MM.1S (cell line): ENCODE measurements at regions not wholly inside any gene's neighbourhood (a gene's known extent, or its start where the extent isn't known, plus 50 kb on each side); places are given as distances from the start of the nearest gene placed in this dataset.
"Not testable (repeated sequence)": the region's sequence is repeated elsewhere in the genome, so short reads cannot be mapped to it uniquely, and the experiment has no call there.

Experiments used
- DNase-seq: peaks from one replicate; pipeline ENCODE4 v3.0.0-alpha.2; 2015
- H2AFZ ChIP-seq: fragments of 300-600 bp; sonication (generic); 2 replicates; pipeline ENCODE4 v1.6.0; 2016; ENCODE audit warnings: antibody characterized with exemption, low read length
- H3F3A ChIP-seq: fragments of 300-600 bp; sonication (generic); 2 replicates; pipeline ENCODE4 v1.6.1; 2016; ENCODE audit warnings: mild to moderate bottlenecking, antibody characterized with exemption, low read length, moderate library complexity, mixed read lengths; ENCODE audit not compliant: insufficient read depth
- H3K27ac ChIP-seq: fragments of 300-600 bp; sonication (generic); 2 replicates; pipeline ENCODE4 v1.5.1; 2016; ENCODE audit warnings: mild to moderate bottlenecking, low read length
- H3K27me3 ChIP-seq: fragments of 300-600 bp; sonication (generic); replicated peaks from 2 replicates; pipeline ENCODE4 v1.6.0; 2016; ENCODE audit warnings: low read length; ENCODE audit not compliant: insufficient read depth
- H3K36me3 ChIP-seq: fragments of 300-600 bp; sonication (generic); replicated peaks from 2 replicates; pipeline ENCODE4 v1.6.1; 2016; ENCODE audit warnings: mild to moderate bottlenecking, low read length, mixed read lengths; ENCODE audit not compliant: insufficient read depth
- H3K4me1 ChIP-seq: fragments of 300-600 bp; sonication (generic); 2 replicates; pipeline ENCODE4 v1.6.1; 2016; ENCODE audit warnings: low read length, mixed read lengths
- H3K4me2 ChIP-seq: fragments of 300-600 bp; sonication (generic); 2 replicates; pipeline ENCODE4 v1.6.0; 2016; ENCODE audit warnings: low read depth, low read length
- H3K4me3 ChIP-seq: fragments of 300-600 bp; sonication (generic); 2 replicates; pipeline ENCODE4 v1.5.1; 2016; ENCODE audit warnings: low read length, mixed read lengths
- H3K79me2 ChIP-seq: fragments of 300-600 bp; sonication (generic); 2 replicates; pipeline ENCODE4 v1.6.1; 2016; ENCODE audit warnings: mixed run types, low read length, mixed read lengths
- H3K9ac ChIP-seq: fragments of 300-600 bp; sonication (generic); 2 replicates; pipeline ENCODE4 v1.6.1; 2016; ENCODE audit warnings: low read length, mixed read lengths
- H3K9me2 ChIP-seq: fragments of 300-600 bp; sonication (generic); replicated peaks from 2 replicates; pipeline ENCODE4 v1.6.1; 2016; ENCODE audit warnings: mild to moderate bottlenecking, low read length, mixed read lengths; ENCODE audit not compliant: insufficient read depth
- H3K9me3 ChIP-seq: fragments of 300-600 bp; sonication (generic); replicated peaks from 2 replicates; pipeline ENCODE4 v1.6.1; 2016; ENCODE audit warnings: mild to moderate bottlenecking, low read length, mixed read lengths; ENCODE audit not compliant: insufficient read depth
- H4K20me1 ChIP-seq: fragments of 300-600 bp; sonication (generic); 2 replicates; pipeline ENCODE4 v1.6.1; 2016; ENCODE audit warnings: mild to moderate bottlenecking, low read length, moderate library complexity, mixed read lengths; ENCODE audit not compliant: insufficient read depth
- EZH2 ChIP-seq: fragments of 300-600 bp; sonication (generic); optimal IDR thresholded peaks from 2 replicates; pipeline ENCODE3; 2017; ENCODE audit warnings: low read depth, mild to moderate bottlenecking, antibody characterized with exemption, low read length, mixed read lengths
- EZH2phosphoT487 ChIP-seq: fragments of 300-600 bp; sonication (generic); IDR thresholded peaks from 2 replicates; pipeline ENCODE4 v1.6.1; 2018; ENCODE audit warnings: antibody characterized with exemption, low read length
- TF ChIP-seq, protein P1 (sequence below): fragments of 300-600 bp; sonication (generic); IDR thresholded peaks from 2 replicates; pipeline ENCODE4 v1.5.1; 2016; ENCODE audit warnings: antibody characterized with exemption, low read length, mixed read lengths

DNA sequence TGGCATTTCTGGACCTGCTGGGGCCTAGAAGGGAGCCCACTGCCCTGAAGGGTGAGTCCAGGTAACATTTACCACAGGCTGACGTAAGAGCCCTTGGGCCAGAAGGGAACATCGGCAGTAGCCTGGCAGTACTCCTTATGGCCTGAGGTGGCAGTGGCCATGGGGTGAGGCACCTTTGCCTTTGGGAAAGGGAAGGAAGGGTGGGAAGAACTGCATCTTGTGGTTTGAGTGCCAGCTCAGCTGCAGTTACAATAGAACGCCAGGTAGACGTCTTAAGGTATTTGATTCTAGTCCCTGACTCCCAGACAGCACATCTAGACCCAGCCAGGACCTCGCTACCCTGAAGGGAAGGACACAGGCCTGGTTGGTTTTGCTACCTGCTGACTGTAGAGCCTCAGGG, 104.9 kb downstream of the SOX14 start:
- H3K27me3 ChIP-seq = no peaks in the 10 kb centered on the region
- no peak overlapping the region for H3K27ac ChIP-seq

DNA sequence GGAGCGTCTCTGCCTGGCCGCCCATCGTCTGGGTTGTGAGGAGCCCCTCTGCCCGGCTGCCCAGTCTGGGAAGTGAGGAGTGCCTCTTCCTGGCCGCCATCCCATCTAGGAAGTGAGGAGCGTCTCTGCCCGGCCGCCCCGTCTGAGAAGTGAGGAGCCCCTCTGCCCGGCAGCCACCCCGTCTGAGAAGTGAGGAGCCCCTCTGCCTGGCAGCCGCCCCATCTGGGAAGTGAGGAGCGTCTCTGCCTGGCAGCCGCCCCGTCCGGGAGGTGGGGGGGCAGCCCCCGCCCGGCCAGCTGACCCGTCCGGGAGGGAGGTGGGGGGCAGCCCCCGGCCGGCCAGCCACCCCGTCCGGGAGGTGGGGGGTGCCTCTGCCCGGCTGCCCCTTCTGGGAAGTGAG, 108.5 kb downstream of the SOX14 start:
- H3K4me1 ChIP-seq, H4K20me1 ChIP-seq, DNase-seq, H3K4me3 ChIP-seq, H3K4me2 ChIP-seq, H3K27me3 ChIP-seq, H3K79me2 ChIP-seq, H3K9me3 ChIP-seq, H3K9ac ChIP-seq, H3K27ac ChIP-seq, H3F3A ChIP-seq, H3K9me2 ChIP-seq, H2AFZ ChIP-seq, H3K36me3 ChIP-seq: not testable (repeated sequence)

More for the DNA sequence above, 104.9 kb downstream of the SOX14 start:
- DNase-seq = no peak
- Histone ChIP-seq H3K4me1 (no peaks in the 10 kb centered on the region), H3K4me3 (no peak overlapping the region), H4K20me1 (no peaks in the 10 kb centered on the region), H3K9ac (no peak overlapping the region), H2AFZ (no peak overlapping the region), H3K4me2 (no peak overlapping the region), H3K79me2 (no peaks in the 10 kb centered on the region), H3K36me3 (no peaks in the 10 kb centered on the region), H3F3A (no peaks in the 10 kb centered on the region), H3K9me2 (no peaks in the 10 kb centered on the region), H3K9me3 (no peaks in the 10 kb centered on the region)
- TF ChIP-seq EZH2phosphoT487 (no peak), EZH2 (no peak)
- TF ChIP-seq, protein P1, sequence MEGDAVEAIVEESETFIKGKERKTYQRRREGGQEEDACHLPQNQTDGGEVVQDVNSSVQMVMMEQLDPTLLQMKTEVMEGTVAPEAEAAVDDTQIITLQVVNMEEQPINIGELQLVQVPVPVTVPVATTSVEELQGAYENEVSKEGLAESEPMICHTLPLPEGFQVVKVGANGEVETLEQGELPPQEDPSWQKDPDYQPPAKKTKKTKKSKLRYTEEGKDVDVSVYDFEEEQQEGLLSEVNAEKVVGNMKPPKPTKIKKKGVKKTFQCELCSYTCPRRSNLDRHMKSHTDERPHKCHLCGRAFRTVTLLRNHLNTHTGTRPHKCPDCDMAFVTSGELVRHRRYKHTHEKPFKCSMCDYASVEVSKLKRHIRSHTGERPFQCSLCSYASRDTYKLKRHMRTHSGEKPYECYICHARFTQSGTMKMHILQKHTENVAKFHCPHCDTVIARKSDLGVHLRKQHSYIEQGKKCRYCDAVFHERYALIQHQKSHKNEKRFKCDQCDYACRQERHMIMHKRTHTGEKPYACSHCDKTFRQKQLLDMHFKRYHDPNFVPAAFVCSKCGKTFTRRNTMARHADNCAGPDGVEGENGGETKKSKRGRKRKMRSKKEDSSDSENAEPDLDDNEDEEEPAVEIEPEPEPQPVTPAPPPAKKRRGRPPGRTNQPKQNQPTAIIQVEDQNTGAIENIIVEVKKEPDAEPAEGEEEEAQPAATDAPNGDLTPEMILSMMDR = no peak

DNA sequence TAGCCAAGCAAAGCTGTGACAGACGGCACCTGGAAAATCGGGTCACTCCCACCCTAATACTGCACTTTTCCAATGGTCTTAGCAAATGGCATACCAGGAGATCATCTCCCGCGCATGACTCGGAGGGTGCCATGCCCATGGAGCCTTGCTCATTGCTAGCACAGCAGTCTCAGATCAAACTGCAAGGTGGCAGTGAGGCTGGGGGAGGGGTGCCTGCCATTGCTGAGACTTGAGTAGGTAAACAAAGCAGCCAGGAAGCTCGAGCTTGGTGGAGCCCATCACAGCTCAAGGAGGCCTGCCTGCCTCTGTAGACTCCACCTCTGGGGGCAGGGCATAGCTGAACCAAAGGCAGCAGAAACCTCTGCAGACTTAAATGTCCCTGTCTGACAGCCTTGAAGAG, 113.1 kb upstream of the CLDN18 start:
- not testable (repeated sequence) for H2AFZ ChIP-seq, H3K27me3 ChIP-seq, H3K4me1 ChIP-seq, H3K4me2 ChIP-seq, H3K9me3 ChIP-seq, H3F3A ChIP-seq, H3K9ac ChIP-seq, H3K79me2 ChIP-seq, H3K27ac ChIP-seq, H4K20me1 ChIP-seq, H3K9me2 ChIP-seq, H3K4me3 ChIP-seq, DNase-seq, H3K36me3 ChIP-seq

DNA sequence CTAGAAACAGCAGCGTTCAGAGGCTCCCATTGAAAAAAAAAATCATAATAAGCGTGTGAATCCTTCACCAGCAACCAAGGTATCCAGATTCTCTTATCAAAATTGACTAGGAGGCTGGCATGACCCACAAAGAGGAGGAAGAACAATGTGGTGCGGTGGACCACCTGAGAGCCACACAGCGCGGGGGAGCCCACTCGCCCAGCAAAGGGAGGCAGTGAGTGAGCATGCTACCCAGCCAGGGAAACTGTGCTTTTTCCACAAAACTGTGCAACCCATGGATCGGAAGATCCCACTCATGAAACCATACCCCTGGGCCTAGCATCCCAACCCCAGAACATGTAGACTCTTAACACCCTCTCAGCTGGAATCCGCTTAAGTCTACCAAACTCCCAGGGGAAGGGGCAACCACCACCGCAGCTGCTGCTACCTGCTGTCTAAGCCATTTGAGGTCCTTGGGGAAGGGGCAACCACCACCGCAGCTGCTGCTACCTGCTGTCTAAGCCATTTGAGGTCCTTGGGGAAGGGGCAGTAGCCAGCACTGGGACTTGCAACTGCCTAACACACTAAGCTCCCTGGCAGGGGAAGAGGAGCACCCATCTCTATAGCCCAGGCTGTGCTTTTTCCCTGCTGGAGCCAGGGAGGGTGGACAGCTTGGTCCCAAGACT, 102.8 kb upstream of the CLDN18 start:
- Histone ChIP-seq H2AFZ (no peak overlapping the region), H3K27me3 (no peaks in the 10 kb centered on the region), H3K9ac (no peak overlapping the region), H3K27ac (no peak overlapping the region), H3K9me3 (no peaks in the 10 kb centered on the region), H3K4me2 (no peak overlapping the region), H3K4me3 (no peak overlapping the region), H3K9me2 (no peaks in the 10 kb centered on the region), H3K4me1 (no peaks in the 10 kb centered on the region), H3K79me2 (no peaks in the 10 kb centered on the region), H3F3A (no peaks in the 10 kb centered on the region), H3K36me3 (no peaks in the 10 kb centered on the region), H4K20me1 (no peaks in the 10 kb centered on the region)
- no peak for DNase-seq
- TF ChIP-seq EZH2 = no peak
- no peak for TF ChIP-seq EZH2phosphoT487
- TF ChIP-seq, protein P1 = no peak
